Glomerular visceral epithelial cell (primary cell): ENCODE measurements at regions not wholly inside any gene's neighbourhood (a gene's known extent, or its start where the extent isn't known, plus 50 kb on each side); places are given as distances from the start of the nearest gene placed in this dataset.
"Not testable (repeated sequence)": the region's sequence is repeated elsewhere in the genome, so short reads cannot be mapped to it uniquely, and the experiment has no call there.

ENCODE experiments used
- DNase-seq: peaks from one replicate; pipeline ENCODE4 v3.0.0-alpha.2; 2016; ENCODE audit errors: extremely low spot score

GRCh38 chr1:100597061-100597741 lies 59.3 kb downstream of the GPR88 start:
- peak; percentile 83 for DNase-seq

- no peak for DNase-seq
Measured at GRCh38 chr1:100597784-100598183, 59.8 kb downstream of the GPR88 start.

- DNase-seq, result not testable (repeated sequence)
Measured at GRCh38 chr1:100600377-100600776, 62.4 kb downstream of the GPR88 start.

GRCh38 chr1:100602028-100602427 lies 64.1 kb downstream of the GPR88 start:
- DNase-seq, result not testable (repeated sequence)

GRCh38 chr1:100604372-100604771 lies 66.4 kb downstream of the GPR88 start:
- no peak for DNase-seq

GRCh38 chr1:100606438-100606837 lies 68.5 kb downstream of the GPR88 start:
- DNase-seq, result peak; percentile 77

- no peak for DNase-seq
Measured at GRCh38 chr1:100607628-100608240, 69.8 kb downstream of the GPR88 start.

GRCh38 chr1:100609849-100610248 lies 71.9 kb downstream of the GPR88 start:
- DNase-seq, result no peak

- DNase-seq, result no peak
Measured at GRCh38 chr1:100611086-100611485, 73.1 kb downstream of the GPR88 start.

- no peak for DNase-seq
Measured at GRCh38 chr1:100612540-100612939, 74.6 kb downstream of the GPR88 start.

- no peak for DNase-seq
Measured at GRCh38 chr1:100613817-100614559, 76.0 kb downstream of the GPR88 start.

GRCh38 chr1:100614570-100614969 lies 76.6 kb downstream of the GPR88 start:
- DNase-seq, result no peak

- DNase-seq, result no peak
Measured at GRCh38 chr1:100615686-100616085, 77.7 kb downstream of the GPR88 start.

- peak; percentile 25 for DNase-seq
Measured at GRCh38 chr1:100616121-100616621, 78.2 kb downstream of the GPR88 start.

- DNase-seq, result peak; percentile 99
Measured at GRCh38 chr1:100622037-100622436, 84.1 kb downstream of the GPR88 start.

- no peak for DNase-seq
Measured at GRCh38 chr1:100622506-100622905, 84.6 kb downstream of the GPR88 start.

GRCh38 chr1:100622966-100623762 lies 85.2 kb downstream of the GPR88 start:
- DNase-seq, result peak; percentile 91

- peak; percentile 82 for DNase-seq
Measured at GRCh38 chr1:100624886-100625610, 87.1 kb downstream of the GPR88 start.

GRCh38 chr1:100626397-100626796 lies 88.5 kb downstream of the GPR88 start:
- DNase-seq, result peak; percentile 26

- DNase-seq, result peak; percentile 77
Measured at GRCh38 chr1:100627054-100627716, 89.2 kb downstream of the GPR88 start.

GRCh38 chr1:100627936-100628335 lies 90.0 kb downstream of the GPR88 start:
- no peak for DNase-seq
